NCI-H2196 (cell line): ENCODE measurements at regions not wholly inside any gene's neighbourhood (a gene's known extent, or its start where the extent isn't known, plus 50 kb on each side); places are given as distances from the start of the nearest gene placed in this dataset.
A peak's percentile ranks its signal among the peaks of the same experiment; 100 is the strongest.
"Not testable (repeated sequence)": the region's sequence is repeated elsewhere in the genome, so short reads cannot be mapped to it uniquely, and the experiment has no call there.

Source experiments
- DNase-seq: peaks from one replicate; lab custom pipeline; 2025; ENCODE audit not compliant: unreplicated experiment; lab: John Stamatoyannopoulos, UW

DNA sequence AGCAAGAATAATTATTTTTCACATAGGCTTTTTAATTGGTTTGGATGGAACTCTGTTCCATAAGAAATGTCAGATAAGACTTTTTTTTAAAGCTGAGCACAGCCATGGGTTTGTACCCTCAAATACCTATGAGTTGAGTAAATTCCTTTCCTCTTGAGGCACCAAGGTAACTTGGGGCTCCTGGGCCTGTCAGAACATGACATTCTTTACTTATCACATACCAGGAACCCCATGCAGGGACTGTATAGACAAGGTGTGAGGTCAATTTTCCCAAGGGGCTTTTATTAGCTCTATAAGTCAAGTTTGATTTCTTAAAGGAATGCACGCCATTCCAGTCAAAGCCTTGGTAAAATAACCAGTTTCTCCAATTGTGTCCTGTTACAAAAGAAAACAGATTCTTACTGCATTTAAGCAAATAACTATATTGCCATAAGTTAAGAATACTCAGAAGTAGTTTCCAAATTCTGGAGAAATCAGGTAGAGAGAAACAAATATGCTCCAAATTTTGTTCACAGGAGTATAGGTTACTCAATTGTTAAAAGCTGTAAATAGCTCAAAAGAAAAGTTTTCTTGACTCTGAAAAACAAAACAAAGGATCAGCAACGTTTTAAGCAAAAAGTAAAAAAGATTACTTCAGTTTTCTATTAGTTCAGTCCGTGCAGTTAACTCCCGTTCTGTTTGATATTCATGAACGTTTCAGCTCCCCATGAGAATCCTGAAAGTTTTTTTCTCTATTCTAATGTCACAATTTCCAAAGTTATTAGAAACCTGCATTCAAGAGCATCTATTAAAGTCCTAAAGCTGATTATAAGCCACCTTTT, 167.5 kb upstream of the NAMPT start:
- DNase-seq, result no peak

DNA sequence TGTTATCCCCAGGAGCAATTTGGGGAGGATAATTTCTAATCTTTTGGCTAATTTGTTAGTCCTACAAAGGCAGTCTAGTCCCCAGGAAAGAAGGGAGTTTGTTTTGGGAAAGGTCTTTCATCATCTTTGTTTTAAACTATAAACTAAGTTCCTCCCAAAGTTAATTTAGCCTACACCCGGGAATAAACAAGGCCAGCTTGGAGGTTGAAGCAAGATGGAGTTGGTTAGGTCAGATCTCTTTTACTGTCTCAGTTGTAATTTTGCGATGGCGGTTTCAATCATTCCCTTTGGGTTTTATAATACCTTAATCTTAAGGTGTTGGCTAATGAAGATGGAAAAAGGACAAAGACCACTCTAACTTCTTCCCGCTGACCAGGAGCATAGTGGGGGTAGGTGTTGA, 166.4 kb upstream of the NAMPT start:
- DNase-seq, result no peak

DNA sequence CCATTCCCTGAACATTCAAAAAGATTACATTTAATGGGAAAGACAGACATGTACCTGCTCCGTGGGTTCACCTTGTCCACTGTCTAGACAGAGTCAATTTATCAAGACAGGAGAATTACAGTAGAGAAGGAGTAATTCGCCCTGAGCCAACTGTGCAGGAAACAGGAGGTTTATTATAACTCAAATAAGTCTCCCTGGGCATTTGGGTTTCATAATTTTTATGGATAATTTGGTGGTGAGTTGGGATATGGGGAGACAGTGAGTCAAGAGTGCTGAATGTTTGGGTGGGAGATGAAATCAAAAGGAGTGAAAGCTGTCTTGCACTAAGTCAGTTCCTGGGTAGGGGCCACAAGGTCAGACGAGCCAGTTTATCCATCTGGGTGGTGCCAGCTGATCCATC, 165.9 kb upstream of the NAMPT start:
- DNase-seq, result no peak

DNA sequence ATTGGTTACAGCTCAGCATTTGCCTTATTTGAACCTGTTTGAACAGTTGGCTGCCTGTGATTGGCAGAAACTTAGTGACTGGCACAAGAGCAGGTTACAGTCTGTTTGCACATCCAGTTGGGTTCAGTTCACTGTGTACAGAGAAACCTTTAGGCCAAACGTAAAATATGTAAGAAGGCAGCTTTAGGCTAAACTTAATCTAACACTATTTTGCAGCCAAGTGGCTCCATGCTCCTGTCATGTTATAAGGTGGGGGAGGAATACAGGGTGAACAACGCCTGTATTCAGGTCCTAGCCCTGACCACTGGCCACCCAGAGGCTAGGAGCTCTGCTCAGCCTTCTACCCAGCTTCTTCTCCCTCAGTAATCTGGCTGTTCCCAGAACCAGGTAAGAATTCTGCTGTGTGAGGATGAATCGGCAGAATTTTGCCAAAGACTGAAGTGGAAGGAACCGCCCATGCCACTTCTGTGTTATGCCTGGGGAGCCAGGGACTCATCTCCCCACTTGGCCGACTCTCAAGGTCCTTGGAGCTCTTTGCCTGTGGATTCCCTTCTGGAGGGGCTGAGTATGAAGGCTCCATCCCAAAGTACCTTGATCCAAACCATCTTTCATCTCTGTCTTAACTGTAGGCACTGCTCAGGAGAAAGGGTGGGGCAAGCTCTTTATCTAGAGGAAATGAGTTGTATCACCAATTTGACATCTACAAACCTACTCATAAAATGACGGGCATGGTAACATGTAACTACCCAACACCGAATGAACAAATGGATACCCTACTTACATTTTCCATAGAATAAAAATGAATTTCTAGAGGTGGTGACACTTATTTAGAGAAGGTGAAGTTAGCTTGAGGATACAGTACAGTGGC, 164.4 kb upstream of the NAMPT start:
- DNase-seq, result no peak

DNA sequence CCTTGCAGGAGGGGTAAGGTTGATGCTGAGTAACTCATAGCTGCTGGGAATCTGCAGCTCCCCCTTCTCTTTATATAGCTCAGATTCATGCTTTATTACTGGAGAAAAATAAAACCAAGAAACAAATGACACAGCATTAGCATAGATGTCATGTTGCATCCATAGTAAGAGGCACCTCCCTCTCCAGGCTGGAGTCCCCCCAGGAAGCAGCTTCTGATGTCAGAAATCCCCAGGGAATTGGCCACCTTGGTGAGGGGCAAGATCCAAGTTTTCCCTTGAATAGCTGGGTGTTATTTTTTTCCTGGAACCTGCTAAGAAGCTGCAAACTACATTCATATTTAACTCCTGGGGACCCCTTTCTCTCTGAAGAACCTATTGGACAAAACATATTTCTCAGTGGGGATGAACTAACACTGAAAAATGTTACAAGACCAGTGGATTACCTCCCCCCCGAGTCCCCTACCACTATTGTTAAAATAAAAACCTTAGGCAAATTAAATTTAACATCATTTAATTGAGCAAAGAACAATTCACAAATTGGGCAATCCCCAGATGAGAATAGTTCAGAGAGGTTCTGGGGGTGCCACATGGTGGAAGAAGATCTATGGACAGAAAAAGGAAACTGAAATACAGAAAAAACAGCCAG, 163.7 kb upstream of the NAMPT start:
- no peak for DNase-seq

DNA sequence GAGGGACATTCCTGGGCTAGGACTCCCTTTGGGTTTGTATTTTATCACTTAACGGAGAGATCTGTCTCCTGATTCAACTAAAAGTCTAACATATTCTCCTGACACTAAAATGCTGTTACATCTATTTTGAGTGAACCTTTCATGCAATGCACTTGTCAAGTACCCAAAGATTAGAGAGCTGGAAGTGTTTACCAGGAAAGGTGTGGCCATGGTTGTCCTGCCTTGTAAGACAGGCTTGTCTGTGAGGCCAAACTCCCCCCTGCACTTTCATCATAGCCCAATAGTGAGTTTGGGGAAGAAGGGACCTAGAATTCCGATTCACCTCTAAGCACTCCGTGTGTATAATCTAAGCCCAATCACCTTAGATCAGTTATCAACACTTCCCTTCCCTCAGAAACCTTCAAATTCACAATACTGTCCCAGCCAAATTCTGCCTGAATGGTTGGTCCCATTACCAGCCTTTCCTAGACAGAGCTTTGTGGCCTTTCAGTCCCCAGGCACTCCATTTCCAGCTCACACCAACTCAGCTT, 162.6 kb upstream of the NAMPT start:
- DNase-seq, result no peak

DNA sequence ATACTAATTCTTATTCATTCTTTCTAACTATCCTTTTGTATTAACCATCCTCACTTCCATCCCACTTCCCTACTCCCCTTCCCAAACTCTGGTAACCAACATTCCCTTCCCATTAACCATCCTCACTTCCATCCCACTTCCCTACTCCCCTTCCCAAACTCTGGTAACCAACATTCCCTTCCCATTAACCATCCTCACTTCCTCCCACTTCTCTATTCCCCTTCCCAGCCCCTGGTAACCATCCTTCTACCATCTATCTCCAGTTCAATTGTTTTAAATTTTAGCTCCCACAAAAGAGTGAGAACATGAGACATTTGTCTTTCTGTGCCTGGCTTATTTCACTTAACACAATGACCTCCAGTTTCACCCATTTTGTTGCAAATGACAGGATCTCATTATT, 160.6 kb upstream of the NAMPT start:
- DNase-seq, result not testable (repeated sequence)

DNA sequence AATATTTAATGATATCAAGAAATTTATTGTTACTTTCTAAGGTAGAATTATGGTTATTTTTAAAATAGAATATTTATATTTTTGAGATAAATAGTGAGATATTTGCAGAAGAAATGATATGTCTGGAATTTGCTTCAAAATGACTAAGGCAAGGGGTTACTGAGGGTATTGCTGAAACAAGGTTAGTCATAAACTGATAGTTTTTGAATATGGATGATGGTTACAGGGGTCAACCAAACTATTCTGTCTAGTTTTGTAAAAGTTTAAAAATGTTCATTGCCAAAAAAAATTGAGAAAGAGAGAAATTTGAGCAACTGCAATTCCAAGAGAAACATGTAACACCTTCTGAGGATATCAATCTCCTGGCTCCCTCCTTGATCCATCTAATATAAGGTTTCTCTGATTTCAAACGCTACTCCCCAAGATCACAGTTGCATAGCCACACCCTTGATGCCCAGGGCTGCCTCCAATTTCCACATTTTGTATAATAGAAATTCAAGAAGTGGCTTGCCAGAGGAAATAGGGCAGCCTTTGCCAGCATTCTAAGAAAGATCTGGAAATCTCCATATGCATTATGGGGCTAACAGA, 159.4 kb upstream of the NAMPT start:
- no peak for DNase-seq

DNA sequence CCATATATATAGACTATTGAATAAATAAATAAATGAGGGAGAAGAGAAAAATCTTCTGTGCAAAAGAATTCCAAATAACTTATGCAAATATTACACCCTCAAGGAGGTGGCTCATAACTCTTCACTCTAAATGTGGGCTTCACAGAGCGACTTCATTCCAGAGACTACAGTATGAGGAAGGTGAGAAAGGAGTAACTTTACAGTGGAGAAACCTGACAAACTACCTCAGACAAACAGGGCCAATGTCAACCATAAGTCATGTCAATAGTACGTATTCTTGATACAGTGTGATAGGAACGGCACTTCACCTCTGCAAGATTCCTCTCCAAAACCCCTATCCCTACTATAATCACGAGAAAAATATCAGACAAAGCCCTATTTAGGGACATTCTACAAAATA, 158.4 kb upstream of the NAMPT start:
- DNase-seq, result no peak

DNA sequence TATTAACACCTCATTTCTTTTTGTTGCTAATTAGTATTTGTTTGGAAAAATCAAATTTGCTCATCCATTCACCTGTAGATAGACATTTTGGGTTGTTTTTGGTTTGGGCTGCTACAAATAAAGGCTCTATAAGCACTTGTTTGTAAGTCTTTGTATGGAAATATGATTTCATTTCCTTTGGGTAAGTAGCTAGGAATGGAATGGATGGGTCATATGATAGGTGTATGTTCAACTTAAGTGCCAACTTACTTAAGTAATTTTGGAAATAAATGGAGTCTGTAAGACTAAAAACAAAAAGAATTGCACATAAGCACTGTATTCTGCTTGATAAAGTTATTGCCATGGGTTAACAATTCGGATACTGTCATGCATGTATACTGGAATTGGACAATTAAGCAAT, 157.7 kb upstream of the NAMPT start:
- DNase-seq, result no peak

DNA sequence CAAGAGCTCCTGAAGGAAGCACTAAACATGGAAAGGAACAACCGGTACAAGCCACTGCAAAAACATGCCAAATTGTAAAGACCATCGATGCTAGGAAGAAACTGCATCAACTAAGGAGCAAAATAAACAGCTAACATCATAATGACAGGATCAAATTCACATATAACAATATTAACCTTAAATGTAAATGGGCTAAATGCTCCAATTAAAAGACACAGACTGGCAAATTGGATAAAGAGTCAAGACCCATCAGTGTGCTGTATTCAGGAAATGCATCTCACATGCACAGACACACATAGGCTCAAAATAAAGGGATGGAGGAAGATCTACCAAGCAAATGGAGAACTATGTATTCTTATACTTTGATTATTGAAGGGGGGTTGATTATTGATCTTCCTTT, 156.6 kb upstream of the NAMPT start:
- DNase-seq, result not testable (repeated sequence)

DNA sequence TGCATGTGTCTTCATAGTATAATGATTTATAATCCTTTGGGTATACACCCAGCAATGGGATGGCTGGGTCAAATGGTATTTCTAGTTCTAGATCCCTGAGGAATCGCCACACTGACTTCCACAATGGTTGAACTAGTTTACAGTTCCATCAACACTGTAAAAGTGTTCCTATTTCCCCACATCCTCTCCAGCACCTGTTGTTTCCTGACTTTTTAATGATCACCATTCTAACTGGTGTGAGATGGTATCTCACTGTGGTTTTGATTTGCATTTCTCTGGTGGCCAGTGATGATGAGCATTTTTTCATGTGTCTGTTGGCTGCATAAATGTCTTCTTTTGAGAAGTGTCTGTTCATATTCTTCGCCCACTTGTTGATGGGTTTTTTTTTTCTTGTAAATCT, 152.2 kb upstream of the NAMPT start:
- DNase-seq, result not testable (repeated sequence)

DNA sequence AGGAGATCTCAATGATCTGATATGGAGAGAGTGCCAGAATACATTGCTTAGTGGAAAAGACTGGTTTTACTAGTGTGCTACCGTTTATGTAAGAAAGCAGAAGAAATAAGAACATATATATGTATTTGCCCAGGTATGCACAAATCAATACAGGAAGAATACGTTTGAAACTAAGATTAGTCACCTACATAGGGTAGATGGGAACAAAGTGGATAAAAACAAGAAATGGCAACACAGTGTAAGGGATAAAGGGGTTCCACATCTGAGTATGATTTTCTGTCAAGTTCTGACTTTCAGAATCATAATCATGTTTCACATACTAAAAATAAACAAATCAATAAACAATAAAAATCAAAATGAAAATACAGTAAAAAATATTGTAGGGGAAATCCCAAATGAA, 148.6 kb upstream of the NAMPT start:
- DNase-seq, result no peak

DNA sequence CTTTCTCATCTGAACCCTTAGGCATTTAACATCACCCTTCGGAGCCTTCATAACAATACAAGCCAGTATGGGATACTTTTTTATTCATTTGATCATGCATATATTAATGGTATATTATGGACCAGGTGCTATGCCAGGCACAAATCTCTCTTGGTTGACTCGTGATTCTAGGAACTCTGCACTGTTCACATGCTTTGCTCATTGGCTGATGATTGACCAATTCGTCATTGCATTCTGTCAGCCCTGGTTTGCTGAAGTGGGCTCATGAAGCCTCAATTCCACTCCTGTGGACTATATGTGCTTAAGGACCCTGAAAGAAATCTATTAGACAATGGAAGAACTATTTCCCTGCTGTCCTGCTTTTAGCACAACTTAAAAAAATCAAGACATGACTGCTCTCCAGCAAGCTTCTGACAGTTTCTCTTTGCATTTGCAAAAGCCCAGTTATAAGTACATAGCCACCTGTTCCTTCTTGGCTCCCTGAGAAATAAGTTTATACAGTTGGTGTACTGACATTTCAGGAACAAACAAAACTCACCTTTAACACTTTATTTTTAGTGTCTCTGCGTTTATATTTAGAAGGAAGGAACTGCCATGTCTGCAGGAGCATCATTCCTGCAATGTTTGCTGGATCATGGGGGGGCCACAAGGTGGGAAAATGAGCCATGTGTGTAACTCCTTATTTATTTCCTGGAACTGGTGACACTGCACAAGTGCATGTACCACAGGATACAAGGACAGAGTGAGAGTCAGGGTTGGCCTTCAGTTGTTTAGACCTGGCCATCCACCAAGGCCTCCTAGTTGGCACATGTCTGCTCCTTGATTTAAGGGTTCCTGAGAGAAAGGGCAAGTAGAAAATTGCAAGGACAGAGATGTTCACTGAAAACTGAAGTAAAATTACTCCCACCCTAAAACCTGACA, 146.0 kb upstream of the NAMPT start:
- no peak for DNase-seq

DNA sequence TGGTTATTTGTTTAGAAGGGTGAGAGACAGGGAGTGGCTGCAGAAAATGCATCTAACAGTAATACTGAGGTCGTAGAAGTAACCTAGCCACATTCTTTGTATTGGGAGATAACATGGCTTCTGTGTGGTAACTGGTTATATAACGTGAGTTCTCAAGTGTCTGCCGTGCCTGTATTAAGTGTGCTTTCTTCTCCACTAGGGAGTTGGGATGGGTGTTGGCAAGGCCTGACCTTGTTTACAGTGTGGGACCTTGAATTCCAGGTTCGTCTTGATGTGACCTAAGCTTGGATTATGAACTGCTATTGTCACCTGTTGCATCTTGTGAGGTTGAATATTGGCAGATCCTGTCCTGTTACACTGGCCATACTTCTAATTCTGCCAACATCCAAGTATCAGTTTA, 145.3 kb upstream of the NAMPT start:
- DNase-seq, result no peak

DNA sequence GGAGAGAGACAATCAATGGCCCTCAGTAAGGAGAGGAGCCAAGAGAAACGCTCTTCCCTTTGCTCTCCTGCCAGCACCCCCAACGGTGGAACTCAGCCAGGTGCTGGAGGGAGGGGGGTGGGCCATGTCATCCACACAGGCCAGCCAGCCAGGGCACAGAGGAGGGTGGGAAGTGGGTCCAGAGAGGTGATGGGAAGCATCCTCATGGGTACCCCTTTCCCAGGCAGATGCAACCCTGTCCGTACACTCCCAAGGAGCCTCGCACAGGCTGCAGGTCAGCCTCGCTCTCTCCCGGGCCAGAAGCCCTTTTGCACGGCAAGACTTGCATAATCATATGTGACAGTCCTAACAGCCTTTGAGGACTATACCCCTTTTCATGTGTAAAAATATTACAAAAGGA, 142.0 kb upstream of the NAMPT start:
- DNase-seq, result no peak

DNA sequence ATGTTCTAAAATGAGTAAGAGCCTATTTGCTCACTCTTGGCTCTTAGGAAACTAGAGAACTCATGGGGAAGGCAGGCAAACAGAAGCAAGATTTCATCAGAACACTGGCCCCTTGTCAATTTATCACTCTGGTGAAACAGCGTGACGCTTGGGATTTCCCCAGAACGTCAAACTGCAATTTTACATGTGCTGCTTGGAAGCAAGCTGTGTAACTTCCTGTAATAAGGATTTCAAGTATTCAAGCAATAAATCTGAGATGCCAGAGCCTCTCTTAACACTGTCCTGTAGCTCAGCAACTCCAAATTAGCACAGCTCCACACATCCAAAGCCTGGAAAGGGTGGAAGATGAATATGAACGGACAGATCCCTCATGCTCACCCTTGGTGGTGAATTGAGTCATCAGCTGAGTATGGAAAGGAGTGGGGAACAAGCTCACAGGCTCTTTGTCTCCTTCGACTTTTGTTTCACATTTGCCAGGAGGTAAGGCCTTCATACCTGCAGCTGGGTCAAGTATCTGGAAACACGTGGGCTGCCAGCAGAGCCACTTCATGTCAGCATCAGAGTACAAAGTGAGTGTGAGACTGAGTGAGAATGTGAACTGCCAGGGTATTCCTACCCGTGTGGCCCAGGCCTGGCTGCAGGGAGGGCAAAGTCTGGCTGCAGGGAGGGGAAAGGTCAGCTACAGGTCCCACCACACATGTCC, 140.4 kb upstream of the NAMPT start:
- peak; percentile 73 for DNase-seq

DNA sequence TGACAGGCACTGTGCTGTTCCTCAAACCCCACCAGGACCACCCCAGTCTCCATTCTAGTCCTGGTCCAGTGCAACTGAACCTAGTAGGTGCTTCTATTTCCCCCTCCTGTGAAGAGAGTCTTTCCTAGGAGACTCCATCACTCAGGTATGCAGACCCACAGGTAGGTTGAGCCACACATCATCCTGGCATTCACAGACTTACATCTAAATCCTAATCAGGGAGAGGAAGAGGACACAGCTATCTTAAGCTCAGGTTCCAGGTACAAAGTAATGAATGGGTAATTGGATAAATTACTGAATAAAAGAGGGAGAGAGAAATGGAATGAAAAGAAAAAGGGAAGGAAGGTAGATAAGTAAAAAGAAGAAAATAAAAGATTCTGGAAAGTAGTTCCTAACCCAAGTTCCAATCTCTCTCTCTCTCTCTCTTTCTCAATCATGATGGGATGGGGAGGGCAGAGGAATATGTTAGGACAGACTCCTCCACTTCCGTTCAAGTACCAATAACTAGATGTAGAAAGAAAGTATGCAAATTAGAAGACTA, 139.8 kb upstream of the NAMPT start:
- DNase-seq, result no peak

DNA sequence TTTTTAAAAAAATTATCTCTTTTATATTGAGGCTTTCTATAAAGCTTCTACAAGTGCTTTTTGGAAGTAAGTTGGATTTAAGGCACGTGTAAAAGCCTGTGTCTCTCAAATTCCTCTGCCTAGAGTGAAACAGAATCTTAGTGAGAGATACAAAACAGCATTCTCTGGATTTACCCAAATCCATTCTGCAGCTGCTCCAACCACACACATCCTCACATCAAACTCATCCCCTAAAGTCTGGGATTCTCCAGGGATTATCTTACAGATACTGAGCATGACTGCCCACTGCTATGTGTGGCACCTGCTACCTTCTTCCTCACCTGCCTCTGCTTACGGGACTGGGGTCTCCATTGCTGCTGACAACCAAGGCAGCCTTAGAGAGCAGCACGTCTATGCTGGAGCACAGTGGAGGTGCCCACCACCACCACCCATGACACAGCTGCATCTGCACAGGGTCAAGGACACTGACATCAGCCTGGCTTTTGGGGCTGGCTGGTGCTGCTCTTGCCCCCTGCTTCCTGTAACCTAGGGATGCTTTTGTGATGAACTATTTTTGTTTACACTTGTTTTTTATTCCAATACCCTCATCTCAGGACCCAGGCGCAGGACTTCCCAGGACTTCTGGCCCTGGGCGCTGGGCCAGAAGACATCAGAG, 139.2 kb upstream of the NAMPT start:
- DNase-seq, result no peak
